Activated CD4-positive, alpha-beta T cell treated with anti-CD3 and anti-CD28 coated beads for 4 hours (primary cell): ENCODE measurements at regions not wholly inside any gene's neighbourhood (a gene's known extent, or its start where the extent isn't known, plus 50 kb on each side); places are given as distances from the start of the nearest gene placed in this dataset.
"Not testable (repeated sequence)": the region's sequence is repeated elsewhere in the genome, so short reads cannot be mapped to it uniquely, and the experiment has no call there.

Experiments used
- DNase-seq, 2 donors: peaks; one replicate each; pipeline ENCODE4 v3.0.0-alpha.2; 2020

- no peak for DNase-seq
These were observed 221.4 kb downstream of the TLE3 start for GRCh38 chr15:69876064-69876940.

GRCh38 chr15:69879963-69880362 is 217.8 kb downstream of the TLE3 start:
- not testable (repeated sequence) for DNase-seq

GRCh38 chr15:69880571-69881301 is 217.0 kb downstream of the TLE3 start:
- DNase-seq = no peak

- DNase-seq = no peak
These were observed 216.4 kb downstream of the TLE3 start for GRCh38 chr15:69881302-69881670.

GRCh38 chr15:69881766-69882165 is 216.0 kb downstream of the TLE3 start:
- no peak for DNase-seq

- no peak for DNase-seq
These were observed 214.4 kb downstream of the TLE3 start for GRCh38 chr15:69883306-69883705.

- no peak for DNase-seq
These were observed 212.4 kb downstream of the TLE3 start for GRCh38 chr15:69885173-69885955.

GRCh38 chr15:69887009-69887408 is 210.7 kb downstream of the TLE3 start:
- DNase-seq = no peak

- DNase-seq = no peak
These were observed 210.2 kb downstream of the TLE3 start for GRCh38 chr15:69887553-69887952.

GRCh38 chr15:69888406-69888805 is 209.3 kb downstream of the TLE3 start:
- DNase-seq = no peak

GRCh38 chr15:69891070-69891536 is 206.6 kb downstream of the TLE3 start:
- no peak for DNase-seq

GRCh38 chr15:69891606-69892005 is 206.1 kb downstream of the TLE3 start:
- DNase-seq = no peak

- DNase-seq = no peak
These were observed 205.4 kb downstream of the TLE3 start for GRCh38 chr15:69892351-69892750.

GRCh38 chr15:69893086-69893485 is 204.6 kb downstream of the TLE3 start:
- DNase-seq = no peak

- no peak for DNase-seq
These were observed 203.9 kb downstream of the TLE3 start for GRCh38 chr15:69893863-69894262.

GRCh38 chr15:69895202-69895601 is 202.5 kb downstream of the TLE3 start:
- DNase-seq = no peak

GRCh38 chr15:69896606-69897005 is 201.1 kb downstream of the TLE3 start:
- no peak for DNase-seq

- no peak for DNase-seq
These were observed 200.7 kb downstream of the TLE3 start for GRCh38 chr15:69897061-69897460.

GRCh38 chr15:69897471-69898237 is 200.1 kb downstream of the TLE3 start:
- no peak for DNase-seq

- DNase-seq = no peak
These were observed 199.5 kb downstream of the TLE3 start for GRCh38 chr15:69898243-69898642.

GRCh38 chr15:69902414-69903062 is 195.2 kb downstream of the TLE3 start:
- no peak for DNase-seq
